ENCODE measurements at regions not wholly inside any gene's neighbourhood (a gene's known extent, or its start where the extent isn't known, plus 50 kb on each side); places are given as distances from the start of the nearest gene placed in this dataset.

GRCh38 chr4:59637596-59637995, 1562.5 kb upstream of the ADGRL3 start:
- H3K4me3 ChIP-seq (ENCODE audit: low read depth, poor library complexity, severe bottlenecking), result no peak overlapping the region
- TF ChIP-seq POLR2A (IDR thresholded peaks at IDR 0.05) (no peak), CTCF (IDR thresholded peaks at IDR 0.05) (no peak)
- no peak for DNase-seq (ENCODE audit: low spot score in 2 of 2)
- 81 to 85% methylated on average over 1 of the region's 1 CpG for WGBS, 2 donors
- intact Hi-C loops (cut with DNase I; ENCODE audit: low total_unique reads), result no loop called here

- no peak overlapping the region for H3K4me3 ChIP-seq (ENCODE audit: low read depth, poor library complexity, severe bottlenecking)
- no peak for TF ChIP-seq CTCF (IDR thresholded peaks at IDR 0.05)
- TF ChIP-seq POLR2A (IDR thresholded peaks at IDR 0.05), result no peak
- DNase-seq (ENCODE audit: low spot score in 2 of 2), result no peak
- intact Hi-C loops (cut with DNase I; ENCODE audit: low total_unique reads), result no loop called here
- WGBS, 2 donors, result 85 to 89% methylated on average over 1 of the region's 1 CpG
Measured at GRCh38 chr4:59643682-59644081, 1556.4 kb upstream of the ADGRL3 start.

- DNase-seq (ENCODE audit: low spot score in 2 of 2), result no peak
- 90 to 93% methylated on average over 3 of the region's 3 CpGs for WGBS, 2 donors
- no peak overlapping the region for H3K4me3 ChIP-seq (ENCODE audit: low read depth, poor library complexity, severe bottlenecking)
- TF ChIP-seq POLR2A (IDR thresholded peaks at IDR 0.05), result no peak
- TF ChIP-seq CTCF (IDR thresholded peaks at IDR 0.05), result no peak
- intact Hi-C loops (cut with DNase I; ENCODE audit: low total_unique reads), result no loop called here
Measured at GRCh38 chr4:59644765-59645164, 1555.4 kb upstream of the ADGRL3 start.

- H3K4me3 ChIP-seq (ENCODE audit: low read depth, poor library complexity, severe bottlenecking), result no peak overlapping the region
- no peak for DNase-seq (ENCODE audit: low spot score in 2 of 2)
- intact Hi-C loops (cut with DNase I; ENCODE audit: low total_unique reads), result no loop called here
- TF ChIP-seq CTCF (IDR thresholded peaks at IDR 0.05), result no peak
- TF ChIP-seq POLR2A (IDR thresholded peaks at IDR 0.05), result no peak
- WGBS, 2 donors, result 94 to 99% methylated on average over 5 of the region's 5 CpGs
Measured at GRCh38 chr4:59646082-59646481, 1554.0 kb upstream of the ADGRL3 start.

- intact Hi-C loops (cut with DNase I; ENCODE audit: low total_unique reads), result no loop called here
- TF ChIP-seq POLR2A (IDR thresholded peaks at IDR 0.05), result no peak
- no peak for TF ChIP-seq CTCF (IDR thresholded peaks at IDR 0.05)
- H3K4me3 ChIP-seq (ENCODE audit: low read depth, poor library complexity, severe bottlenecking), result no peak overlapping the region
- DNase-seq (ENCODE audit: low spot score in 2 of 2), result no peak
- 43 to 44% methylated on average over 2 of the region's 2 CpGs for WGBS, 2 donors
Measured at GRCh38 chr4:59647011-59647410, 1553.1 kb upstream of the ADGRL3 start.

GRCh38 chr4:59647500-59647899, 1552.6 kb upstream of the ADGRL3 start:
- TF ChIP-seq POLR2A (IDR thresholded peaks at IDR 0.05), result no peak
- TF ChIP-seq CTCF (IDR thresholded peaks at IDR 0.05), result no peak
- no peak overlapping the region for H3K4me3 ChIP-seq (ENCODE audit: low read depth, poor library complexity, severe bottlenecking)
- DNase-seq (ENCODE audit: low spot score in 2 of 2), result no peak
- intact Hi-C loops (cut with DNase I; ENCODE audit: low total_unique reads), result no loop called here

All from lower leg skin (tissue), 4 donors.